CD14-positive monocyte (primary cell): ENCODE measurements at regions not wholly inside any gene's neighbourhood (a gene's known extent, or its start where the extent isn't known, plus 50 kb on each side); places are given as distances from the start of the nearest gene placed in this dataset.

ENCODE experiments used
- DNase-seq, 3 donors: peaks; one replicate each; pipeline ENCODE4 v3.0.0-alpha.2; 2011 to 2022
- H2AFZ ChIP-seq: 2 replicates; pipeline ENCODE4 v1.6.0; 2012; ENCODE audit warnings: mild to moderate bottlenecking, low read depth, low read length, inconsistent platforms; ENCODE audit not compliant: insufficient read depth, poor library complexity, severe bottlenecking
- H3K27ac ChIP-seq, 2 donors: 1 replicate in 1 of 2; 2 replicates in 1 of 2; pipeline ENCODE4 v1.5.1; 2012 to 2013; ENCODE audit warnings: low read length in 2 of 2, control low read depth in 1 of 2, inconsistent platforms in 1 of 2, low read depth in 1 of 2, mild to moderate bottlenecking in 1 of 2
- H3K27me3 ChIP-seq, 2 donors: one replicate each; pipeline versions ENCODE4 v1.6.0 to v1.6.1; 2011 to 2013; ENCODE audit warnings: low read length in 2 of 2; ENCODE audit not compliant: control insufficient read depth in 2 of 2, insufficient read depth in 2 of 2
- H3K36me3 ChIP-seq, 2 donors: replicated peaks in 1 of 2; 1 replicate in 1 of 2; 2 replicates in 1 of 2; pipeline versions ENCODE4 v1.5.1 to v1.6.1; 2012 to 2013; ENCODE audit warnings: low read length in 2 of 2, control low read depth in 1 of 2, inconsistent platforms in 1 of 2, mild to moderate bottlenecking in 1 of 2; ENCODE audit not compliant: insufficient read depth in 2 of 2, control insufficient read depth in 1 of 2
- H3K4me1 ChIP-seq, 2 donors: 1 replicate in 1 of 2; 2 replicates in 1 of 2; pipeline versions ENCODE4 v1.5.1 to v1.6.1; 2012 to 2013; ENCODE audit warnings: low read length in 2 of 2, control low read depth in 1 of 2, inconsistent platforms in 1 of 2, mild to moderate bottlenecking in 1 of 2, moderate library complexity in 1 of 2; ENCODE audit not compliant: insufficient read depth in 2 of 2, control insufficient read depth in 1 of 2
- H3K4me2 ChIP-seq: replicated peaks from 2 replicates; pipeline ENCODE3; 2012; ENCODE audit warnings: low read length, moderate library complexity, mild to moderate bottlenecking; ENCODE audit not compliant: poor library complexity, severe bottlenecking; ENCODE audit errors: extremely low read depth
- H3K4me3 ChIP-seq, 3 experiments: fragments of 200-600 bp in 1 of 3; sonication (generic) in 1 of 3; replicated peaks in 1 of 3; 1 replicate in 2 of 3; 2 replicates in 1 of 3; pipeline ENCODE4 v1.5.1; 2011 to 2013; ENCODE audit warnings: low read length in 3 of 3, mild to moderate bottlenecking in 3 of 3, control low read depth in 2 of 3, low read depth in 2 of 3, inconsistent platforms in 1 of 3, moderate library complexity in 1 of 3
- H3K79me2 ChIP-seq: 2 replicates; pipeline ENCODE4 v1.6.0; 2012; ENCODE audit warnings: mild to moderate bottlenecking, control low read depth, inconsistent platforms, low read length, moderate library complexity; ENCODE audit not compliant: insufficient read depth
- H3K9ac ChIP-seq: 2 replicates; pipeline ENCODE4 v1.6.0; 2017; ENCODE audit warnings: low read length, mild to moderate bottlenecking; ENCODE audit not compliant: insufficient read depth, poor library complexity, severe bottlenecking
- H3K9me3 ChIP-seq, 2 donors: replicated peaks in 1 of 2; 1 replicate in 1 of 2; 2 replicates in 1 of 2; pipeline versions ENCODE4 v1.5.1 to v1.6.1; 2012 to 2013; ENCODE audit warnings: low read length in 2 of 2, control low read depth in 1 of 2; ENCODE audit not compliant: control insufficient read depth in 1 of 2, insufficient read depth in 1 of 2
- H4K20me1 ChIP-seq: 2 replicates; pipeline ENCODE4 v1.6.0; 2012; ENCODE audit warnings: mild to moderate bottlenecking, low read length, control low read depth, moderate library complexity; ENCODE audit not compliant: insufficient read depth
- H3K27ac Mint-ChIP-seq, 7 donors: one replicate each; pipeline ENCODE4 v1.8.0; 2020; ENCODE audit warnings: mild to moderate bottlenecking in 7 of 7, mixed read lengths in 7 of 7, moderate library complexity in 6 of 7, inconsistent platforms in 2 of 7
- H3K27me3 Mint-ChIP-seq, 3 donors: one replicate each; pipeline ENCODE4 v1.8.0; 2021 to 2022; ENCODE audit warnings: low read depth in 3 of 3, mild to moderate bottlenecking in 3 of 3, mixed read lengths in 3 of 3, moderate library complexity in 3 of 3, inconsistent platforms in 1 of 3
- H3K36me3 Mint-ChIP-seq, 2 donors: one replicate each; pipeline ENCODE4 v1.8.0; 2020; ENCODE audit warnings: mixed read lengths in 2 of 2, inconsistent platforms in 1 of 2, mild to moderate bottlenecking in 1 of 2
- H3K4me1 Mint-ChIP-seq: one replicate; pipeline ENCODE4 v1.8.0; 2020; ENCODE audit warnings: mild to moderate bottlenecking, mixed read lengths
- H3K4me3 Mint-ChIP-seq, 2 donors: one replicate each; pipeline ENCODE4 v1.8.0; 2020; ENCODE audit warnings: mild to moderate bottlenecking in 2 of 2, mixed read lengths in 2 of 2, moderate library complexity in 1 of 2
- H3K9me3 Mint-ChIP-seq, 7 donors: one replicate each; pipeline ENCODE4 v1.8.0; 2020 to 2022; ENCODE audit warnings: mixed read lengths in 7 of 7, mild to moderate bottlenecking in 6 of 7, moderate library complexity in 6 of 7, inconsistent platforms in 2 of 7
- CTCF ChIP-seq: fragments of 200-600 bp; IDR thresholded peaks from one replicate; pipeline ENCODE4 v1.8.0; 2022; ENCODE audit warnings: antibody characterized with exemption, mild to moderate bottlenecking
- WGBS: methylation state at CpG from one replicate; pipeline ENCODE4 v1.1.5; 2013; ENCODE audit warnings: missing lambda C conversion rate; ENCODE audit not compliant: insufficient coverage; 5-methylcytosine and 5-hydroxymethylcytosine counted together
- intact Hi-C, 2 donors: fragments of 100-400 bp; cut with micrococcal nuclease; formaldehyde crosslinking; loops; one replicate each; pipeline versions ENCODE4 v1.15.0 to v1.15.1; 2023

GRCh38 chr10:70963271-70963670 is 74.9 kb upstream of the PCBD1 start:
- H3K4me3 ChIP-seq: no peak overlapping the region
- no peak for DNase-seq
- no peak overlapping the region for H2AFZ ChIP-seq
- H4K20me1 ChIP-seq: no peaks in the 10 kb centered on the region
- no peaks in the 10 kb centered on the region for H3K9me3 ChIP-seq
- H3K27me3 ChIP-seq: no peaks in the 10 kb centered on the region
- Mint-ChIP-seq H3K27me3 (peaks cover 0 to 5% (median 2%) of the 10 kb centered on the region in 3 donors), H3K4me3 (no peak overlapping the region), H3K27ac (no peak overlapping the region), H3K4me1 (no peaks in the 10 kb centered on the region), H3K9me3 (no peaks in the 10 kb centered on the region), H3K36me3 (no peaks in the 10 kb centered on the region)
- no peak for TF ChIP-seq CTCF
- H3K4me1 ChIP-seq: no peaks in the 10 kb centered on the region
- 72% methylated on average over 14 of the region's 14 CpGs for WGBS
- H3K27ac ChIP-seq: no peak overlapping the region
- no peak overlapping the region for H3K9ac ChIP-seq
- no peaks in the 10 kb centered on the region for H3K79me2 ChIP-seq
- H3K4me2 ChIP-seq: no peak overlapping the region
- no peaks in the 10 kb centered on the region for H3K36me3 ChIP-seq
- intact Hi-C loops: no loop called here

GRCh38 chr10:70964245-70964644 is 75.9 kb upstream of the PCBD1 start:
- no peak for TF ChIP-seq CTCF
- Mint-ChIP-seq H3K36me3 (no peaks in the 10 kb centered on the region), H3K27ac (no peak overlapping the region), H3K9me3 (no peaks in the 10 kb centered on the region), H3K4me3 (no peak overlapping the region), H3K27me3 (peaks cover 0 to 5% (median 3%) of the 10 kb centered on the region in 3 donors), H3K4me1 (no peaks in the 10 kb centered on the region)
- no peak overlapping the region for H2AFZ ChIP-seq
- no peak for DNase-seq
- H3K27ac ChIP-seq: no peak overlapping the region
- intact Hi-C loops: no loop called here
- no peak overlapping the region for H3K4me2 ChIP-seq
- no peak overlapping the region for H3K4me3 ChIP-seq
- H3K4me1 ChIP-seq: no peaks in the 10 kb centered on the region
- no peaks in the 10 kb centered on the region for H3K9me3 ChIP-seq
- WGBS: no CpG with 5 or more reads among the region's 5 CpGs
- H4K20me1 ChIP-seq: no peaks in the 10 kb centered on the region
- H3K27me3 ChIP-seq: no peaks in the 10 kb centered on the region
- H3K79me2 ChIP-seq: no peaks in the 10 kb centered on the region
- no peak overlapping the region for H3K9ac ChIP-seq
- H3K36me3 ChIP-seq: no peaks in the 10 kb centered on the region
